NCI-H345 treated with DMSO at 0.1 percent for 48 hours (cell line): ENCODE measurements at regions not wholly inside any gene's neighbourhood (a gene's known extent, or its start where the extent isn't known, plus 50 kb on each side); places are given as distances from the start of the nearest gene placed in this dataset.

Source experiments
- DNase-seq: peaks from one replicate; lab custom pipeline; 2025; ENCODE audit not compliant: unreplicated experiment; lab: John Stamatoyannopoulos, UW

- DNase-seq = no peak
Measured at GRCh38 chr14:82420871-82421270, 887.2 kb upstream of the SEL1L start.

DNA sequence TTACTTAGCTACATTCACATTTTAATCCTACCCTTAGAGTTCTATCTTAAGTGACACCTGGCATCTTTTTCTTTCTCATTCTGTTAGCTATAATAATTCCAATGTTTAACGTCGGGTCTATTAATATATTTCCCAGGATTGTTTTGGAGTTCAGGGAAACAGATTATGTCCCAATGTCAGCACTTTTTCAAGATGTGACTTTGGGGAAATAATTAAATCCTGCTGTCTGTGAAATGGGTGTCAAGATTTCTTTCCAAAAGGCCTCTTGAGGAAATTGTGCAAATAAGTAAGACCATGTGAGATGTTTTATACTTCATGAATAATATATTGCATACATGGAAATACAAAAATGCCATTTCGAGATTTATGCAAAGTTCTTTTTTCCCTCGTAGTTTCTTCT is 887.6 kb upstream of the SEL1L start:
- no peak for DNase-seq

- peak; percentile 90 for DNase-seq
Measured at GRCh38 chr14:82422230-82422629, 888.6 kb upstream of the SEL1L start.

GRCh38 chr14:82425261-82425660 is 891.6 kb upstream of the SEL1L start:
- no peak for DNase-seq

DNA sequence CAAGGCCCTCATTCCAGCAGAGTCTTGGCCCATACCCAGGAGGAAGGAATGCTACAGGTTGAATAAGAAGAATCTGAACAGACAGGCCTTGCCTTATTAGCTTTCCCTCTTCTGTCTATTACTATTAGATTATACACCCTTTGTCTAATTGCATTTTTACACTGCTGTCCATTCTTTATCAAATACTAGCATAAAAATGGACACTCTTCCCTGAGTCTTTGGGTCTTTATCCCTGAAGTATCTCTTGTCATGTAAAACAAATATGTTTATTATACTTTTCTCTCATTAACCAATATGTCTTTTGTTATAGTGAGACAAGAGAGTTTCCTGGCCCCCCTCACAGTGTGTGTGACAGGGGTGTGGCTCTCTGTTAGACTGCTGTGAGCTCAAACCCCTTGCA is 897.4 kb upstream of the SEL1L start:
- DNase-seq = no peak

DNA sequence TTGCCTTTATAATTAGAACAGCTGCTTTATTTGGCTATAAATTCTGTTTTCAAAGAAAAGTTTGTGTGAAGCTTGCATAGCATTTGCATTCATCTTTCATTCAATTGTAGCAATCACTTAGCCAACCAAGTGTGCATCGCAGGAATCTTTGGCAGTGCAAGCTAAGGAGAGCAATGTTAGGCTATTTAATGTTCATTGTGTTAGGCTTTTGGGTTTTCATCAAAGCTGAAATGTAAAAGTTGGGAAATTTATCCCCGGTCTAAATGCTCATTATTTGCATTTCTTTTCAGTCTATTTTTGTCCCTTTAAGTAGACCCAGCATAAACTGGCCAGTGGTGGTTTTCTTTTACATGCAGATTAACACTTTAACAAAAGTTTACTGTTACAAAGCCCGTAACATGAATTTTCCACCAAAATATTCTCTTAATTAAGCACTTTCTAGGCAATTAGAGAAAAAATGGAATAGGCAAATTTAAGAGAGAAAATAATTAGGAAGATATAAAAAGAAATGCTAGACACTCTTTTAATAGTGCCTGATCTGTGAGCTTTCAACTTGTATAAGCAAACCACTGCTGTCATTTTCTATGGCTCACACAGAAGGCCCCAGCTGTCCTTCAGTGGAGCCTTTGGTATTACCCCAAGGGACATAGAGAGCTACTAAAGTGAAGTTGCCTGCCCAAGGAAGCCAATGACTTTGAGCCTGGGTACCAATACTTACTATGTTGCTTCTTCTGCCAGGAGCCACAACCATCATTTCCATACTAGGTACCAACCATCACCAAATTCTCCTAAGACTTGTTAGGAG is 898.9 kb upstream of the SEL1L start:
- DNase-seq = no peak

- no peak for DNase-seq
Measured at GRCh38 chr14:82438436-82438835, 904.8 kb upstream of the SEL1L start.

- DNase-seq = no peak
Measured at GRCh38 chr14:82441270-82441669, 907.6 kb upstream of the SEL1L start.

DNA sequence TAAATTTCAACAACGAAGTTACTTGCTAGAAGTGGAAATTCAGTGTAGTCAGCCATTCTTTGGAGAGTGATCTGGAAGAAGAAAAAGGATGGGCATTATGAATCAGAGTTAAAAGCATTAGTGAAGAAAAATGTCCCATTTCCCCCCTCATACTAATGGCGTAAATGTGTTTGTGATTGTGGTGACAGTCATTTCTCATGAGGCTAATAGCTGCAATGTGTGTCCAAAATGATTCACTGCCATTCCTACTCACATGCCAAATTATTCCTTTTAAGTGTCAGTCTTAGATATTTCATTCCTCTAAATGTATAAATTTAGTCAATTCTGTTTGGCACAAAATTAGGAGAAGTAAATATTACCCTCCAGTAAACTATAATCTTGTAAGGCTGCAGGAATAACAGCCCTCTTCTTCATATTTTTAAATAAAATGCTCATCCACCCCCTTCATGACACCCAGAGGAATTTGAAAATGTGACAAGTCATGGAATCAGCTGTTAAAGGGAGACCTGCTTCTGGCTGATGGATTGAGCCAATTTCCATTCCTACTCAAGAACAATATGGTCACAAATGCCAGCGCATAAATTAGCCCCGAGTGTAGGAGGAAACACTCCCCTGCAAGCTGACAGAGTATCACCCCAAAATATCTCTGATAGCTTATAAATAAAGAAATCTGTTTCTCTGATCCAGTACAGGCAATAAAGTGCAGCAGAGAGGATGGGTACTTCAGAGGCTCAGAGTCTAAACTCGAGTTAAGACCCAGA is 912.3 kb upstream of the SEL1L start:
- DNase-seq = no peak

DNA sequence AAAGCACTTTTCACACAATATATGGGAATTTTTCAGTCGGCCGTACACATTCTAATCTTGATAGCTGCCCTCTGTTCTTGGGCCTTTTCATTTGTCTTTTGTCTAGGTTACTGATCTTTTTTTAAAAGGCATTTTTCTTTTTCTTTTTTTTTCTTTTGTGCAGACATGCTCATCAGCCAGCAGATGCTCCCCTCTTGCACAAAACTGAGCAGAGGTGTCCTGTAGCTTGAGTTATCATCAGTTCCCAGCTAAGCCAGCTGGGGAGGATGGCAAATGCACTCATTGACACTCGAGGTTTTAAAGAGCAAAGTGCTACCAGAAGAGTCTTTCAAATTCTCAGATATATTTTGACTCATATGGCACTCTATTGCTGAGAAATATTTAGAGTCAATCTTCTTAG is 913.9 kb upstream of the SEL1L start:
- no peak for DNase-seq

DNA sequence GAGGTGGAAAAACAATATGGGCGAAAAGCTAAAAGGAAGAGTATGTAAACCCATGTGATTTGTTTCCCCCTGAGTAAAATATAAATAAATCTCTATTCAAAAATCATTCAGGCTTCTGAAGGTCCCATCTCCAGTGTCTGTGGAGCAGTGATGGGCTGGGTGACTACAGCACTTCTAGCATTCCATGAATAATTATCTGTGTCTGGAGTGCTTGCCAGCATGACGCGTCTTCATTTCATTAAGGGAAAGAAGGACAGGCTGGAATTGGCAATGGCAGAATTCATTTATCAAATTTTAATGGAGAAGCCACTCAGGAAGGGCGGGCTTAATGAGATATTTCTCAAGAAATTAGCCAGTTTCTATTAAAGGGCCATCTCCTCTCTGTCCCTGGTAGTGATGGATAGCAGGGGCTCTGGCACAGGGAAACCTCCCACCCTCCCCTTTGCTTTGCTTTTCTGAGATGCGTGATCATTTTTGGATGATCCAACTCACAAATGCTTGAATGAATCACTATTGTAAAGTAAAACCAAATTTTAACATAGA is 916.3 kb upstream of the SEL1L start:
- DNase-seq = no peak

GRCh38 chr14:82451675-82452074 is 918.0 kb upstream of the SEL1L start:
- no peak for DNase-seq

DNA sequence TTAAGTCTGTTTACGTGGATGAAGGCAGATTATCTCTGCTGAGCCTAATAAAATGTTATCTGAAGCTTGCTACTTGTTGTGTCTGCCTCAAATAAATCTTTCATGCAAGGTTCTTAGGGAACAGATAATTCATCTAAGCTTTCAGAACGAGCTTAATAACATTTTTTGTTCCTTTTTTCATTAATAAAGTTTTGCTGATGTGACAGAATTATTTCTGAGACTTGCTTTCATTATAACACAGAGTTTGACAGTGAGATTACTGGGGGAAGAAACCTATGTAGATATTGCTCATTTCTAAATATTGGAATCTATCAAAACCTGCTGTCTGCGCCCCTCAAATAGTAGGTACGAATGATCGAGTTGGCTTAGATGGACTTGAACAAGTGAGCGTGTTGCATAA is 948.7 kb upstream of the SEL1L start:
- no peak for DNase-seq

- no peak for DNase-seq
Measured at GRCh38 chr14:82488473-82488872, 954.8 kb upstream of the SEL1L start.

DNA sequence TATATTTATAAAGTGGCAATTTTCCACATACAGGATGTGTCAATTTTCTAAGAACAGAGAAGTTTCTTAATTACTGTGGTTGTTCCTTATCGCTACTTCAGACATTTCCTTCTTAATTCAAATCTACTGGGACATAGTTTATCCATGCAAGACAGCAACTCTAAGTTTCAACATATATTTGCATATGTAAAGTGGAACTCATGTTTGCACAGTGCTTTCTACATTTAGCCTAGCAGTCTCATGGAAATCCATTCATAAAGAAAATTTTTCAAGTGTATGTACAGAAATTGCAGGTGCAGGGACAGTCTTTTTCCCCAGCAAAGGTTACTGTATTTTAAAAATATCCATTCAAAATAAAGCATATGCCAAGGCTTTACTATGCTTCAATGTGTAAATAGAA is 956.7 kb upstream of the SEL1L start:
- no peak for DNase-seq

GRCh38 chr14:82492157-82492556 is 958.5 kb upstream of the SEL1L start:
- no peak for DNase-seq

DNA sequence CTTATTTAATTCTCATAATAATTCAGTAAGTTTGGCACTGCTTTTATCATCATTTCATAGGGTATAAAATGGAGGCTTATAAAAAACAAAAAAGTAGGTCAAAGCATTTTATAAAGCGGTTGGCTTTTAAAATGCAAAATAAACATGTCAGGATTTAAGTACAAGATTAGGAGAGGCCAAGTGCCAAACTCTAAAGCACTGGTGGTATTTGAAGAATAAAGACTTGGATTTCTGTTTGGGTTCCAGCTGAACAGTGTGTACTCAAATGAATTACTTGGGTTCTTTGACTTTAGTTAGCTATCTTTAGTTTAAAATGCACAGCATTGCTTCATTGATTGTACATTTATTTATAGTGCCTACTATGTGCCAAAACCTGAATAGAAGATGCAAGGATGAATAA is 966.6 kb upstream of the SEL1L start:
- DNase-seq = no peak

- no peak for DNase-seq
Measured at GRCh38 chr14:82501554-82501953, 967.9 kb upstream of the SEL1L start.

DNA sequence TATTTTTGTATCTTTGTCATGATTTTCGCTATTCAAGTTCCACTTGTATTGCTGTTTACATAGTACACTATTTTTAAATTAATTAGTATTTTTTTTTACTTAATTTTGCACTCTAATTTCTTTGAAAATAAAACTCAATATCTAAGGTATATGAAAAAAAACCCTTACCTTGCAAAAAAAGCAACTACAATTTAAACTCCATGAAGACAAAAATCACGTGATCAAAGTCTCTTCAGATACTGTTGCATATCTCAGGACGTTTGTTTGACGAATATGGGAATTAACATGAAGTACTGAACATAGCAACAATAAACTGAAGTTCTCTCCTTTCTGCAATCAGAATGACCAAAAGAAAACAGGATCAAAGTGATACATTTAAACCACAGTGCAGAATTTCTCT is 968.4 kb upstream of the SEL1L start:
- no peak for DNase-seq

GRCh38 chr14:82504894-82505293 is 971.2 kb upstream of the SEL1L start:
- DNase-seq = no peak

DNA sequence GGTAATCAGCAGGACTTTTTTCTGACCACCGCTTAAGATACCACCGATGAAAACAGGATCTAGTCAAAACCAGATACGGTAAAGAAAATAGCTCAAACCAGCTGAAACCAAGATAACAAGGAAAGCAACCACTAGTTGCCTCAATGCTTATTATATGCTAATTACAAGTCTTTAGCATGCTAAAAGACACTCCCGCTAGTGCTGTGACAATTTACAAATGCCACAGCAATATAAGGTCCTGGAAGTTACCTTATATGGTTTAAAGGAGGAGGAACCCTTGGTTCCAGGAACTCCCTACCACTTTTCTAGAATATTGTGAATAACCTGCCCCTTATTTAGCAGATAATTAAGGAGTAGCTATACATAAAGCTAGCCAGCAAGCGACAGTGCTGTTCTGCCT is 976.4 kb upstream of the SEL1L start:
- no peak for DNase-seq

DNA sequence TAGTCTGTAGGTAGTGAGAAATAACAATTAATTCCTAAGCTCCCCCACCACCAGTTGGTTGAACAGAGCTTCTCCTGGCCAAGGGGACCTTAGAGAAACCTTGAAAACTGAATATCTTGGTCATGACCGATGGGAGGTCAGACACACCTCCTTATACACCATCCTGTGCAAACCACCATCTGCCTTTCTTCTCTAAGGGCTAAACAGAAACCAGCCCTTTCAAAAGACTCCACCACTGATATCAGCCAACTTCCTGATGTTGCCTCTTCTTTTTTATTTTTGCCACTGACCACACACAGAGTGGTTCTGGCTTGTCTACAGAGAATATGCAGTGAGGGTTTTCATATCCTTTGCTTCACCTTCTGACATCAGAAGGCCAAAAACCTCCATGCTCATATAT is 977.7 kb upstream of the SEL1L start:
- no peak for DNase-seq
